ES-I3 (cell line): ENCODE measurements at regions not wholly inside any gene's neighbourhood (a gene's known extent, or its start where the extent isn't known, plus 50 kb on each side); places are given as distances from the start of the nearest gene placed in this dataset.

Source experiments
- H3K36me3 ChIP-seq: 2 replicates; pipeline ENCODE4 v1.6.1; 2013; ENCODE audit warnings: mild to moderate bottlenecking, low read length, control low read depth, moderate library complexity; ENCODE audit not compliant: insufficient read depth
- H3K4me1 ChIP-seq: 2 replicates; pipeline ENCODE4 v1.6.1; 2013; ENCODE audit warnings: mild to moderate bottlenecking, control low read depth, low read length; ENCODE audit not compliant: insufficient read depth
- H3K9ac ChIP-seq: 2 replicates; pipeline ENCODE4 v1.6.1; 2013; ENCODE audit warnings: low read depth, mild to moderate bottlenecking, low read length, moderate library complexity
- H3K9me3 ChIP-seq: 2 replicates; pipeline ENCODE4 v1.6.1; 2013; ENCODE audit warnings: mild to moderate bottlenecking, low read length, moderate library complexity; ENCODE audit not compliant: control insufficient read depth, insufficient read depth

GRCh38 chr3:29212789-29213433, 68.0 kb upstream of the RBMS3 start:
- Histone ChIP-seq H3K9ac (no peak overlapping the region), H3K9me3 (no peaks in the 10 kb centered on the region), H3K4me1 (no peaks in the 10 kb centered on the region), H3K36me3 (no peaks in the 10 kb centered on the region)

- H3K4me1 ChIP-seq = no peaks in the 10 kb centered on the region
- no peaks in the 10 kb centered on the region for H3K9me3 ChIP-seq
- H3K36me3 ChIP-seq = no peaks in the 10 kb centered on the region
- H3K9ac ChIP-seq = no peak overlapping the region
Measured at GRCh38 chr3:29214009-29214658, 66.7 kb upstream of the RBMS3 start.

GRCh38 chr3:29215948-29216347, 64.9 kb upstream of the RBMS3 start:
- Histone ChIP-seq H3K4me1 (no peaks in the 10 kb centered on the region), H3K9ac (no peak overlapping the region), H3K9me3 (no peaks in the 10 kb centered on the region), H3K36me3 (no peaks in the 10 kb centered on the region)

- no peaks in the 10 kb centered on the region for H3K9me3 ChIP-seq
- H3K9ac ChIP-seq = no peak overlapping the region
- no peaks in the 10 kb centered on the region for H3K36me3 ChIP-seq
- no peaks in the 10 kb centered on the region for H3K4me1 ChIP-seq
Measured at GRCh38 chr3:29226706-29227105, 54.2 kb upstream of the RBMS3 start.

GRCh38 chr3:29227307-29227706, 53.6 kb upstream of the RBMS3 start:
- no peaks in the 10 kb centered on the region for H3K36me3 ChIP-seq
- no peaks in the 10 kb centered on the region for H3K9me3 ChIP-seq
- H3K4me1 ChIP-seq = no peaks in the 10 kb centered on the region
- H3K9ac ChIP-seq = no peak overlapping the region
